ENCODE measurements at regions not wholly inside any gene's neighbourhood (a gene's known extent, or its start where the extent isn't known, plus 50 kb on each side); places are given as distances from the start of the nearest gene placed in this dataset.

GRCh38 chr12:77429426-77429825 is 364.1 kb upstream of the E2F7 start:
- TF ChIP-seq CTCF (IDR thresholded peaks at IDR 0.05; ENCODE audit: low read depth, low read length), result no peak
- no peak for TF ChIP-seq MAX (IDR thresholded peaks at IDR 0.05; ENCODE audit: low read depth, low read length)
- no peak for TF ChIP-seq POLR2A (IDR thresholded peaks at IDR 0.05; ENCODE audit: extremely low read depth, insufficient read length)
- TF ChIP-seq MYC (IDR thresholded peaks at IDR 0.05; ENCODE audit: low read depth, low read length), result no peak
